ENCODE measurements at regions not wholly inside any gene's neighbourhood (a gene's known extent, or its start where the extent isn't known, plus 50 kb on each side); places are given as distances from the start of the nearest gene placed in this dataset.

GRCh38 chr7:85638394-85638793, 451.5 kb upstream of the SEMA3D start:
- Histone ChIP-seq H3K36me3 (no peaks in the 10 kb centered on the region), H3K9me3 (no peaks in the 10 kb centered on the region), H3K4me1 (no peaks in the 10 kb centered on the region), H3K27ac (no peak overlapping the region), H3K27me3 (no peaks in the 10 kb centered on the region), H3K4me3 (no peak overlapping the region)
- DNase-seq: no peak
- no peak for TF ChIP-seq CTCF (IDR thresholded peaks at IDR 0.05)
- intact Hi-C loops (cut with DNase I; ENCODE audit: low total_unique reads): no loop called here

GRCh38 chr7:85634951-85635350, 448.1 kb upstream of the SEMA3D start:
- Histone ChIP-seq H3K27me3 (no peaks in the 10 kb centered on the region), H3K9me3 (no peaks in the 10 kb centered on the region), H3K27ac (no peak overlapping the region), H3K4me3 (no peak overlapping the region), H3K4me1 (no peaks in the 10 kb centered on the region), H3K36me3 (no peaks in the 10 kb centered on the region)
- no peak for TF ChIP-seq CTCF (IDR thresholded peaks at IDR 0.05)
- no peak for DNase-seq
- intact Hi-C loops (cut with DNase I; ENCODE audit: low total_unique reads): no loop called here

GRCh38 chr7:85630904-85631600, 444.2 kb upstream of the SEMA3D start:
- H3K27me3 ChIP-seq: no peaks in the 10 kb centered on the region
- H3K36me3 ChIP-seq: no peaks in the 10 kb centered on the region
- H3K4me1 ChIP-seq: no peaks in the 10 kb centered on the region
- no peak overlapping the region for H3K27ac ChIP-seq
- DNase-seq: no peak
- TF ChIP-seq CTCF (IDR thresholded peaks at IDR 0.05): no peak
- intact Hi-C loops (cut with DNase I; ENCODE audit: low total_unique reads): no loop called here
- H3K9me3 ChIP-seq: no peaks in the 10 kb centered on the region
- no peak overlapping the region for H3K4me3 ChIP-seq

GRCh38 chr7:85627791-85628586, 441.1 kb upstream of the SEMA3D start:
- intact Hi-C loops (cut with DNase I; ENCODE audit: low total_unique reads): no loop called here
- Histone ChIP-seq H3K27ac (no peak overlapping the region), H3K4me1 (no peaks in the 10 kb centered on the region), H3K27me3 (no peaks in the 10 kb centered on the region), H3K36me3 (no peaks in the 10 kb centered on the region), H3K4me3 (no peak overlapping the region), H3K9me3 (no peaks in the 10 kb centered on the region)
- no peak for TF ChIP-seq CTCF (IDR thresholded peaks at IDR 0.05)
- no peak for DNase-seq

GRCh38 chr7:85622059-85622458, 435.2 kb upstream of the SEMA3D start:
- no peaks in the 10 kb centered on the region for H3K27me3 ChIP-seq
- H3K4me1 ChIP-seq: no peaks in the 10 kb centered on the region
- no peaks in the 10 kb centered on the region for H3K9me3 ChIP-seq
- no peak overlapping the region for H3K4me3 ChIP-seq
- TF ChIP-seq CTCF (IDR thresholded peaks at IDR 0.05): no peak
- intact Hi-C loops (cut with DNase I; ENCODE audit: low total_unique reads): no loop called here
- H3K27ac ChIP-seq: no peak overlapping the region
- no peak for DNase-seq
- no peaks in the 10 kb centered on the region for H3K36me3 ChIP-seq
